ENCODE measurements at regions not wholly inside any gene's neighbourhood (a gene's known extent, or its start where the extent isn't known, plus 50 kb on each side); places are given as distances from the start of the nearest gene placed in this dataset.

DNA sequence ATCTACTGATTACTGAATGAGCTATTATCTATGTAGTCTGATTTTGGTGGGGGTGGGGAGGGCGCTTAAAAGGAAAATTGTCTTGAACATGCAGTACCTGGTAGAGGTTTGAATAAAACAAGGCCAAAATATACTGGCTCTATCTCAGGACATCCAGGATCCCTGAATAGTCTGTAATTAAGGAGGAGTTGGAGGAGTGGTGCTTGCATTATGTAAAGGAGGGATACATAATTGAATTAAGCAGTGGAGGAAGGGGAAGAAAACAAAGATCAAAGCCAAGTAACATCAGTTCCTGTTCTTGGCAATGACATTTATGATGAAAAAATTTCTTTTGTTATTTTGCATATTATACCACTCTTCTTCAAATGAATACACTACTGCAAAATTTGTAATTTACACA lies 539.4 kb upstream of the ZEB2 start:
- 100% methylated on average over 1 of the region's 1 CpG for WGBS (ENCODE audit: insufficient coverage)
- ChIA-PET POLR2A (no interaction called here), CTCF (no interaction called here)
- no peaks in the 10 kb centered on the region for H3K36me3 ChIP-seq (ENCODE audit: control insufficient read depth in 4 of 4, insufficient read depth in 4 of 4, low read length in 3 of 4)
- H3K4me1 ChIP-seq (ENCODE audit: control extremely low read depth in 1 of 4, control insufficient read depth in 4 of 4, insufficient read depth in 4 of 4, low read length in 3 of 4): no peaks in the 10 kb centered on the region
- no peak for DNase-seq
- no peaks in the 10 kb centered on the region for H3K27me3 ChIP-seq (replicated peaks in 2 of 5; ENCODE audit: control insufficient read depth in 4 of 5, insufficient read depth in 5 of 5, low read length in 4 of 5)
- H3K9me3 ChIP-seq (ENCODE audit: control extremely low read depth in 1 of 5, control insufficient read depth in 4 of 5, insufficient read depth in 2 of 5, low read depth in 1 of 5, low read length in 4 of 5): no peaks in the 10 kb centered on the region
- H3K4me3 ChIP-seq (ENCODE audit: control insufficient read depth in 1 of 7, extremely low read depth in 1 of 7, insufficient read depth in 4 of 7, low read depth in 2 of 7, low read length in 6 of 7): no peak overlapping the region
- no peak overlapping the region for H3K27ac ChIP-seq (ENCODE audit: insufficient read depth in 1 of 2, low read depth in 1 of 2, low read length in 2 of 2, poor library complexity in 1 of 2, severe bottlenecking in 2 of 2)

DNA sequence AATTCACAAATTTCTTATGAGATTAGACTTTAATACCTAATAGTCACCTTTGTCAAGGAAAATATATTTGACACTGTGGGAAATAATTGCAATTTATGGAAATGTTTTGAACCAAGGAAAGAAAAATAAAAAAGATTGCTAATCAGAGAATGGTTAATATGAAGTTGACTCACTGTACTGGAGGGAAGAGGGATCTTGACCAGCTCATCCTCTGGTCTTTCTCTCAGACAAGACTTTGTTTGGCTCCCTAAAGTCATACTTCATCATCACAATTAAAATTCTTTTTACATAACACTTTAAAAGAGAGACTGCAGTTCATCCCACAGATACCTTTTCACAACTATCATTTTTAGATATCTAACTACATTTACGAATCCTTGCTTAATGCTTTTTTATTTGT lies 538.5 kb upstream of the ZEB2 start:
- ChIA-PET CTCF (no interaction called here), POLR2A (no interaction called here)
- WGBS (ENCODE audit: insufficient coverage): no CpG with 5 or more reads among the region's 1 CpG

DNA sequence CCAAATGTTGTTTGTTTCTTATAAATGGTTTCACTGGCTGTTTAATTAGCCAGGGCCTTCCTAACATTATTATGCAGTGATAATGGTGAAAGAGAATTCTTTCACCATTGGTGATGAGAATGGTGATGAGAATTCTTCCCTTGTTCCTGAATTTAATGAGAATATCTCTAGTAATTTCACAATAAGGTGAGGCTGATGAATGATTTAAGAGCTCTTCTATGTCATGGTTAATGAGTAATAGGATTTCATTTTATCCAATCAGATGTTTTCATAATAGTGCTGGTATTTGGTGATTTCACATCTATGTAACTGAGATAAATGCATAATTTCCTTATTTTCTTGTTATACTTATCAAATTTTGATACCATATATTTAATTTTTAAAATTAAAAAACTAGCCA lies 535.7 kb upstream of the ZEB2 start:
- Histone ChIP-seq H3K27ac (ENCODE audit: insufficient read depth in 1 of 2, low read depth in 1 of 2, low read length in 2 of 2, poor library complexity in 1 of 2, severe bottlenecking in 2 of 2) (no peak overlapping the region), H3K27me3 (replicated peaks in 2 of 5; ENCODE audit: control insufficient read depth in 4 of 5, insufficient read depth in 5 of 5, low read length in 4 of 5) (no peaks in the 10 kb centered on the region), H3K36me3 (ENCODE audit: control insufficient read depth in 4 of 4, insufficient read depth in 4 of 4, low read length in 3 of 4) (no peaks in the 10 kb centered on the region), H3K4me3 (ENCODE audit: control insufficient read depth in 1 of 7, extremely low read depth in 1 of 7, insufficient read depth in 4 of 7, low read depth in 2 of 7, low read length in 6 of 7) (no peak overlapping the region), H3K9me3 (ENCODE audit: control extremely low read depth in 1 of 5, control insufficient read depth in 4 of 5, insufficient read depth in 2 of 5, low read depth in 1 of 5, low read length in 4 of 5) (no peaks in the 10 kb centered on the region), H3K4me1 (ENCODE audit: control extremely low read depth in 1 of 4, control insufficient read depth in 4 of 4, insufficient read depth in 4 of 4, low read length in 3 of 4) (no peaks in the 10 kb centered on the region)
- ChIA-PET POLR2A (no interaction called here), CTCF (no interaction called here)
- no peak for DNase-seq

More for the DNA sequence above, 538.5 kb upstream of the ZEB2 start:
- Histone ChIP-seq H3K36me3 (ENCODE audit: control insufficient read depth in 4 of 4, insufficient read depth in 4 of 4, low read length in 3 of 4) (no peaks in the 10 kb centered on the region), H3K27ac (ENCODE audit: insufficient read depth in 1 of 2, low read depth in 1 of 2, low read length in 2 of 2, poor library complexity in 1 of 2, severe bottlenecking in 2 of 2) (no peak overlapping the region), H3K4me3 (ENCODE audit: control insufficient read depth in 1 of 7, extremely low read depth in 1 of 7, insufficient read depth in 4 of 7, low read depth in 2 of 7, low read length in 6 of 7) (no peak overlapping the region), H3K4me1 (ENCODE audit: control extremely low read depth in 1 of 4, control insufficient read depth in 4 of 4, insufficient read depth in 4 of 4, low read length in 3 of 4) (no peaks in the 10 kb centered on the region), H3K27me3 (replicated peaks in 2 of 5; ENCODE audit: control insufficient read depth in 4 of 5, insufficient read depth in 5 of 5, low read length in 4 of 5) (no peaks in the 10 kb centered on the region), H3K9me3 (ENCODE audit: control extremely low read depth in 1 of 5, control insufficient read depth in 4 of 5, insufficient read depth in 2 of 5, low read depth in 1 of 5, low read length in 4 of 5) (no peaks in the 10 kb centered on the region)
- DNase-seq: no peak

DNA sequence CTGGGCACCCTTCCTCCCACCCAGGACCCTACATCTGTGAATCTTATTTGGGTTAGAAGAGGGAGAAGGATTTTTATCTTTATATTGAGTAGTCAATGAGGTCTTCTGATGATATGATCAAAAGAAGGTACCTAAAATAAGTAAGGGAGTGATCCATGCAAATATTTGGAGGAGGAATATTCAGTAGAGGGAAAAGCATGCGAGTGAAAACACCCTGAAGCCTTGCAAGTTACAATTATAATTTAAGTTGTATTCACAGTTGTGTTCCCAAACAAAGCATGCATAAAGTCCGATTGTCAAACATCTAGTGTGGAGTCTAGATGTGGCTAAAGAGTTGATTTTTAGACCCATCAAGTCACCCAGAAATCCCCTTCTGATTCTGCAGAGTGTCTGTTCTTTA lies 530.2 kb upstream of the ZEB2 start:
- no peaks in the 10 kb centered on the region for H3K27me3 ChIP-seq (replicated peaks in 2 of 5; ENCODE audit: control insufficient read depth in 4 of 5, insufficient read depth in 5 of 5, low read length in 4 of 5)
- POLR2A ChIA-PET: no interaction called here
- H3K4me1 ChIP-seq (ENCODE audit: control extremely low read depth in 1 of 4, control insufficient read depth in 4 of 4, insufficient read depth in 4 of 4, low read length in 3 of 4): no peaks in the 10 kb centered on the region
- CTCF ChIA-PET: no interaction called here
- no peak overlapping the region for H3K4me3 ChIP-seq (ENCODE audit: control insufficient read depth in 1 of 7, extremely low read depth in 1 of 7, insufficient read depth in 4 of 7, low read depth in 2 of 7, low read length in 6 of 7)
- no peaks in the 10 kb centered on the region for H3K36me3 ChIP-seq (ENCODE audit: control insufficient read depth in 4 of 4, insufficient read depth in 4 of 4, low read length in 3 of 4)
- 100% methylated on average over 1 of the region's 2 CpGs for WGBS (ENCODE audit: insufficient coverage)
- no peak overlapping the region for H3K27ac ChIP-seq (ENCODE audit: insufficient read depth in 1 of 2, low read depth in 1 of 2, low read length in 2 of 2, poor library complexity in 1 of 2, severe bottlenecking in 2 of 2)
- no peak for DNase-seq
- H3K9me3 ChIP-seq (ENCODE audit: control extremely low read depth in 1 of 5, control insufficient read depth in 4 of 5, insufficient read depth in 2 of 5, low read depth in 1 of 5, low read length in 4 of 5): no peaks in the 10 kb centered on the region

DNA sequence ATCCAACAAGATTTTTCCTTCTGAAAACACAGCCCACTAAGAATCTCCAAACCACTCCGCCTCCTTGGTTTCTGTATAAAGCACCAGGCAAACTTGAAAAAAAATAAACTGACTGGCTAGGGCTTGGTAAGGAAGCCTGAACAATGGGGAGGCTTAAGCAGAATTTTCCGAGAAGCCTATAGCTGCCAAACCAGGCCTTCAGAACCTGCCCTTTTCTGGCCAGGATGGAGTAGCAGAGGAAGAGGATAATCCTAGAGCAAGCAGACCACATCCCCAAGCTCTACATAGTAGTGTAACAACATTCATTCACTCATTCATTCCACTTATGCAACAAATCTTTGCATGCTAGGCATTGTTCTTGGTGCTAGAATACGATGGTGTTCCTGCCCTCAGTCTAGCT lies 529.6 kb upstream of the ZEB2 start:
- H3K4me3 ChIP-seq (ENCODE audit: control insufficient read depth in 1 of 7, extremely low read depth in 1 of 7, insufficient read depth in 4 of 7, low read depth in 2 of 7, low read length in 6 of 7): no peak overlapping the region
- no peaks in the 10 kb centered on the region for H3K36me3 ChIP-seq (ENCODE audit: control insufficient read depth in 4 of 4, insufficient read depth in 4 of 4, low read length in 3 of 4)
- no peaks in the 10 kb centered on the region for H3K27me3 ChIP-seq (replicated peaks in 2 of 5; ENCODE audit: control insufficient read depth in 4 of 5, insufficient read depth in 5 of 5, low read length in 4 of 5)
- no peaks in the 10 kb centered on the region for H3K4me1 ChIP-seq (ENCODE audit: control extremely low read depth in 1 of 4, control insufficient read depth in 4 of 4, insufficient read depth in 4 of 4, low read length in 3 of 4)
- WGBS (ENCODE audit: insufficient coverage): 100% methylated on average over 2 of the region's 3 CpGs
- H3K9me3 ChIP-seq (ENCODE audit: control extremely low read depth in 1 of 5, control insufficient read depth in 4 of 5, insufficient read depth in 2 of 5, low read depth in 1 of 5, low read length in 4 of 5): no peaks in the 10 kb centered on the region
- no peak overlapping the region for H3K27ac ChIP-seq (ENCODE audit: insufficient read depth in 1 of 2, low read depth in 1 of 2, low read length in 2 of 2, poor library complexity in 1 of 2, severe bottlenecking in 2 of 2)
- POLR2A ChIA-PET: no interaction called here
- no peak for DNase-seq
- CTCF ChIA-PET: no interaction called here

DNA sequence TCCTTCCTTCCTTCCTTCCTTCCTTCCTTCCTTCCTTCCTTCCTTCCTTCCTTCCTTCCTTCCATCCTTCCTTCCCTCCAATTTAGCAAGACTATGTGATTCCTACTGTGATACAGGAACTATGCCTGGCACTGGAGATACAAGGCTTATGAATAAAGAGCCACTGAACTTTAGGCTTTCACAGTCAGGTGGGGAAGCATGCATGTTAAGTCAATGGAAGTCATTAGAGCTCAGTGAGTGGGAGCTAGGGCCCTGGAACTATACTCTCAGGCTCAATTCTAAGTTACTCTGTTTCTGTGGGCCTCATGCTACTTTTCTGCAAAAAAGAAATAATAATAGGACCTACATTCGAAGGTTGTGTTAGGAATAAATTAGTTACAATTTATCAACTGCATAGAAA lies 527.6 kb upstream of the ZEB2 start:
- no peaks in the 10 kb centered on the region for H3K36me3 ChIP-seq (ENCODE audit: control insufficient read depth in 4 of 4, insufficient read depth in 4 of 4, low read length in 3 of 4)
- H3K27ac ChIP-seq (ENCODE audit: insufficient read depth in 1 of 2, low read depth in 1 of 2, low read length in 2 of 2, poor library complexity in 1 of 2, severe bottlenecking in 2 of 2): no peak overlapping the region
- WGBS (ENCODE audit: insufficient coverage): no CpG with 5 or more reads among the region's 1 CpG
- H3K27me3 ChIP-seq (replicated peaks in 2 of 5; ENCODE audit: control insufficient read depth in 4 of 5, insufficient read depth in 5 of 5, low read length in 4 of 5): no peaks in the 10 kb centered on the region
- ChIA-PET POLR2A (no interaction called here), CTCF (no interaction called here)
- H3K4me3 ChIP-seq (ENCODE audit: control insufficient read depth in 1 of 7, extremely low read depth in 1 of 7, insufficient read depth in 4 of 7, low read depth in 2 of 7, low read length in 6 of 7): no peak overlapping the region
- no peaks in the 10 kb centered on the region for H3K4me1 ChIP-seq (ENCODE audit: control extremely low read depth in 1 of 4, control insufficient read depth in 4 of 4, insufficient read depth in 4 of 4, low read length in 3 of 4)
- no peaks in the 10 kb centered on the region for H3K9me3 ChIP-seq (ENCODE audit: control extremely low read depth in 1 of 5, control insufficient read depth in 4 of 5, insufficient read depth in 2 of 5, low read depth in 1 of 5, low read length in 4 of 5)
- DNase-seq: no peak

DNA sequence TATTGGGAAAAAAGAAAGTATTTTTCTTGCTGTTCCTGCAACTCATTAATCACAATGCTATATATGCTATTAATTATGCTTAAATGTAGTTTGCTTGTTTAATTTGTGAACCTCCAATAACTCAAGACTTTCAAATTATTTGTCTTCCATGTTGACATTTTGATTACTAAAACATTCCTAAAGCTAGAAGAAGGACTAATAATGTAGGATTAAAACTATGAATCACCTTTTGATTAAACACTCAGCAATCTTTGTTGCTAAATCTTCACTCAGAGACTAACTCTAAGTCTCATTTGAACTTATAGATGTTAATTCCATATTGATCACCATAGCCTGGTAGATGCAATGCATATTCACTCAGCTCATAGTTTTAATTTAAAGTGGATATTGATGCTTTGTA lies 524.6 kb upstream of the ZEB2 start:
- Histone ChIP-seq H3K9me3 (ENCODE audit: control extremely low read depth in 1 of 5, control insufficient read depth in 4 of 5, insufficient read depth in 2 of 5, low read depth in 1 of 5, low read length in 4 of 5) (no peaks in the 10 kb centered on the region), H3K4me1 (ENCODE audit: control extremely low read depth in 1 of 4, control insufficient read depth in 4 of 4, insufficient read depth in 4 of 4, low read length in 3 of 4) (no peaks in the 10 kb centered on the region), H3K4me3 (ENCODE audit: control insufficient read depth in 1 of 7, extremely low read depth in 1 of 7, insufficient read depth in 4 of 7, low read depth in 2 of 7, low read length in 6 of 7) (no peak overlapping the region), H3K36me3 (ENCODE audit: control insufficient read depth in 4 of 4, insufficient read depth in 4 of 4, low read length in 3 of 4) (no peaks in the 10 kb centered on the region), H3K27me3 (replicated peaks in 2 of 5; ENCODE audit: control insufficient read depth in 4 of 5, insufficient read depth in 5 of 5, low read length in 4 of 5) (no peaks in the 10 kb centered on the region), H3K27ac (ENCODE audit: insufficient read depth in 1 of 2, low read depth in 1 of 2, low read length in 2 of 2, poor library complexity in 1 of 2, severe bottlenecking in 2 of 2) (no peak overlapping the region)
- no peak for DNase-seq
- CTCF ChIA-PET: no interaction called here
- POLR2A ChIA-PET: interaction anchor here (0.6 kb wide), 1 partner anchor 766 kb away, joined by 3 read pairs; no protein-coding TSS in a partner anchor

DNA sequence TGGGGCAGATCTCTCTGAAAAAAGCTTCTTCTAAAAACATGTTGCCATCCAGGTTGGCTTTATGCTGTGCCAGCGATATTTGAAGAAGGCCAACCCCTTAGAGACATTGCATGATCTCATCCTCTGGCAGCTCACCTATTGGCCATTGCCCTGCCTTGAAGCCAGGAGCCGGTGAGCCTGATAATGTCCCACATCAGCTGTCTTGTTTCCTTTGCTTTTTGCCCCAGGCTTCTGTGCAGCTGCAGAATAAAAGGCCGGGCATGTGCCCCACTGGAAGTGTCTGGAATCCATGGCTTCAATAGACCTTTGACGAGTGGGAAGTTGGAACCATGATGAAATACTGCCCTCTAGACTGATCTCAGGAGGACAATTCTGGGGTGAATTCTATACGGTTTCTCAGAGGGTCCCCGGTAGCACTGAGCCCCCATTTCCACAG lies 523.5 kb upstream of the ZEB2 start:
- DNase-seq: no peak
- Histone ChIP-seq H3K4me1 (ENCODE audit: control extremely low read depth in 1 of 4, control insufficient read depth in 4 of 4, insufficient read depth in 4 of 4, low read length in 3 of 4) (no peaks in the 10 kb centered on the region), H3K27ac (ENCODE audit: insufficient read depth in 1 of 2, low read depth in 1 of 2, low read length in 2 of 2, poor library complexity in 1 of 2, severe bottlenecking in 2 of 2) (no peak overlapping the region), H3K4me3 (ENCODE audit: control insufficient read depth in 1 of 7, extremely low read depth in 1 of 7, insufficient read depth in 4 of 7, low read depth in 2 of 7, low read length in 6 of 7) (no peak overlapping the region), H3K36me3 (ENCODE audit: control insufficient read depth in 4 of 4, insufficient read depth in 4 of 4, low read length in 3 of 4) (no peaks in the 10 kb centered on the region), H3K27me3 (replicated peaks in 2 of 5; ENCODE audit: control insufficient read depth in 4 of 5, insufficient read depth in 5 of 5, low read length in 4 of 5) (no peaks in the 10 kb centered on the region), H3K9me3 (ENCODE audit: control extremely low read depth in 1 of 5, control insufficient read depth in 4 of 5, insufficient read depth in 2 of 5, low read depth in 1 of 5, low read length in 4 of 5) (no peaks in the 10 kb centered on the region)
- CTCF ChIA-PET: no interaction called here
- WGBS (ENCODE audit: insufficient coverage): 96% methylated on average over 5 of the region's 6 CpGs
- POLR2A ChIA-PET: no interaction called here

Measured in common myeloid progenitor, CD34-positive (primary cell).